ENCODE measurements at regions not wholly inside any gene's neighbourhood (a gene's known extent, or its start where the extent isn't known, plus 50 kb on each side); places are given as distances from the start of the nearest gene placed in this dataset.
"Not testable (repeated sequence)": the region's sequence is repeated elsewhere in the genome, so short reads cannot be mapped to it uniquely, and the experiment has no call there.

DNA sequence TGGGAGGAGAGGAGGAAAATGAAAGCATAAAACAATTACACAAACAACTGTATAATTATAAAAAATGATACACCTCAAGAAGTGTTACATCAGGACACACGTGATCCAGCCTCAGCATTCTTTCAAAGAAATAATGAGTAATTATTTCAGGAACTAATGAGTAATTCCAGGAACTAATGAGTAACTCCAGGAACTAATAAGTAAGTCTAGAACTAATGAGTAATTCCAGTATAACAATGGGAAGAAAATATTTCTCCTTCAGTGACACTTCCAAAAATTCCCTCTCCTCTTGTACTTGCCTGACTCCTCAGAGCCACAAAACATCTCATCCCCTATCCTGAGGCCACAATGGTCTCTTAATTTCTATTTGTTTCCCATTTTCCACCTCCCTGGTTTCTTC lies 63.5 kb upstream of the COL25A1 start:
- Histone ChIP-seq H3K27ac (ENCODE audit: low read depth in 1 of 2, low read length in 1 of 2) (no peak overlapping the region), H3K4me1 (ENCODE audit: control insufficient read depth in 5 of 5, insufficient read depth in 5 of 5, low read length in 5 of 5) (no peaks in the 10 kb centered on the region), H3K9ac (ENCODE audit: insufficient read depth in 1 of 2, low read length in 2 of 2) (no peak overlapping the region), H3K4me3 (no peak overlapping the region), H3K36me3 (ENCODE audit: control insufficient read depth in 4 of 4, insufficient read depth in 4 of 4, low read length in 4 of 4) (no peaks in the 10 kb centered on the region), H3K9me3 (ENCODE audit: control insufficient read depth in 4 of 4, insufficient read depth in 3 of 4, low read length in 3 of 4) (no peaks in the 10 kb centered on the region), H3K27me3 (ENCODE audit: control insufficient read depth in 3 of 3, insufficient read depth in 3 of 3, low read length in 2 of 3) (no peaks in the 10 kb centered on the region)
- TF ChIP-seq, protein P1, sequence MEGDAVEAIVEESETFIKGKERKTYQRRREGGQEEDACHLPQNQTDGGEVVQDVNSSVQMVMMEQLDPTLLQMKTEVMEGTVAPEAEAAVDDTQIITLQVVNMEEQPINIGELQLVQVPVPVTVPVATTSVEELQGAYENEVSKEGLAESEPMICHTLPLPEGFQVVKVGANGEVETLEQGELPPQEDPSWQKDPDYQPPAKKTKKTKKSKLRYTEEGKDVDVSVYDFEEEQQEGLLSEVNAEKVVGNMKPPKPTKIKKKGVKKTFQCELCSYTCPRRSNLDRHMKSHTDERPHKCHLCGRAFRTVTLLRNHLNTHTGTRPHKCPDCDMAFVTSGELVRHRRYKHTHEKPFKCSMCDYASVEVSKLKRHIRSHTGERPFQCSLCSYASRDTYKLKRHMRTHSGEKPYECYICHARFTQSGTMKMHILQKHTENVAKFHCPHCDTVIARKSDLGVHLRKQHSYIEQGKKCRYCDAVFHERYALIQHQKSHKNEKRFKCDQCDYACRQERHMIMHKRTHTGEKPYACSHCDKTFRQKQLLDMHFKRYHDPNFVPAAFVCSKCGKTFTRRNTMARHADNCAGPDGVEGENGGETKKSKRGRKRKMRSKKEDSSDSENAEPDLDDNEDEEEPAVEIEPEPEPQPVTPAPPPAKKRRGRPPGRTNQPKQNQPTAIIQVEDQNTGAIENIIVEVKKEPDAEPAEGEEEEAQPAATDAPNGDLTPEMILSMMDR (IDR thresholded peaks at IDR 0.05; ENCODE audit: control extremely low read depth, extremely low read depth) = no peak
- no peak for ATAC-seq (ENCODE audit: insufficient read depth, low FRiP score)
- 0 to 29% methylated on average over 1 of the region's 1 CpG for WGBS, 2 donors
- DNase-seq = no peak

DNA sequence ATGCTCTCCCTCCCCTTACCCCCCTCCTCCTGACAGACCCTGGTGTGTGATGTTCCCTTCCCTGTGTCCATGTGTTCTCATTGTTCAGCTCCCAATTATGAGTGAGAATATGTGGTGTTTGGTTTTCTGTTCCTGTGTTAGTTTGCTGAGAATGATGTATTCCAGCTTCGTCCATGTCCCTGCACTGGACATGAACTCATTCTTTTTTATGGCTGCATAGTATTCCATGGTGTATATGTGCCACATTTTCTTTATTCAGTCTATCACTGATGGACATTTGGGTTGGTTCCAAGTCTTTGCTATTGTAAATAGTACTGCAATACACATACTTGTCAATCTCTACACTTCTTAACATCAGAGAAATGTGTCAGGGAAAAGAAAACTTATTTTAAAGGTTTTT lies 62.8 kb upstream of the COL25A1 start:
- 87 to 92% methylated on average over 1 of the region's 1 CpG for WGBS, 2 donors
- not testable (repeated sequence) for H3K36me3 ChIP-seq (ENCODE audit: control insufficient read depth in 4 of 4, insufficient read depth in 4 of 4, low read length in 4 of 4)

DNA sequence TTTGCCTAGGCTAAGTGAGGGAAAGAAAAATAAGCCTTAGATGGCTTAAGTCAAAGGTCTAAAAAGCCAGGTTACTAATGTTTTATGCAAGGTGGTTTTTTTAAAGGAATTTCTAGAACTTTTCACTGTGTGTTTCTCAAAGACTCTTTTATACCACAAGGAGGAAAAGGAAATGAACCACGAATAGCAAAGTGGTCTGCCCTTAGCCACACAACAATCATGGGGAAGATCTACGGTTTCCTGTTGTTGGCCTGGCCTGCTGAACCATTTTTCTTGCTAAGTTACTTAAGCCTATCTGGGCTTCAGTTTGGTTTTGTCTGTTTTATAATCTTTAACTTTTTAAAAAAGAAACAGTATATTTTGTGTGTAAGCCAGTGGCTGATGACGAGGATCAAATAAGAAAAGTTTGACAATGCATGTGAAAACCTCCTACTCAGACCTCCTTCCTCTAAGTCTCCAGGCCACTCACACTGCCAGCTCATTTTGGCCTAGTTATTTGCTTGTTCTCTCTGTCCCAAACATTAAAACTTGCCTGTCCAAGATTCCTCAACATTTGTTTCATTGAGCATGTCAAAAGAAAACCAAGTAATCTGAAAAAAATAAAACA lies 56.7 kb upstream of the COL25A1 start:
- ATAC-seq (ENCODE audit: insufficient read depth, low FRiP score) (no peak), DNase-seq (no peak)
- Histone ChIP-seq H3K4me1 (ENCODE audit: control insufficient read depth in 5 of 5, insufficient read depth in 5 of 5, low read length in 5 of 5) (no peaks in the 10 kb centered on the region), H3K27ac (ENCODE audit: low read depth in 1 of 2, low read length in 1 of 2) (no peak overlapping the region), H3K9ac (ENCODE audit: insufficient read depth in 1 of 2, low read length in 2 of 2) (no peak overlapping the region), H3K36me3 (ENCODE audit: control insufficient read depth in 4 of 4, insufficient read depth in 4 of 4, low read length in 4 of 4) (no peaks in the 10 kb centered on the region), H3K4me3 (no peak overlapping the region), H3K9me3 (ENCODE audit: control insufficient read depth in 4 of 4, insufficient read depth in 3 of 4, low read length in 3 of 4) (no peaks in the 10 kb centered on the region), H3K27me3 (ENCODE audit: control insufficient read depth in 3 of 3, insufficient read depth in 3 of 3, low read length in 2 of 3) (no peaks in the 10 kb centered on the region)
- WGBS, 2 donors = 20 to 47% methylated on average over 3 of the region's 3 CpGs
- TF ChIP-seq, protein P1 (IDR thresholded peaks at IDR 0.05; ENCODE audit: control extremely low read depth, extremely low read depth) = no peak

More for the DNA sequence above, 62.8 kb upstream of the COL25A1 start:
- ATAC-seq (ENCODE audit: insufficient read depth, low FRiP score); H3K9ac ChIP-seq (ENCODE audit: insufficient read depth in 1 of 2, low read length in 2 of 2); H3K27me3 ChIP-seq (ENCODE audit: control insufficient read depth in 3 of 3, insufficient read depth in 3 of 3, low read length in 2 of 3); H3K9me3 ChIP-seq (ENCODE audit: control insufficient read depth in 4 of 4, insufficient read depth in 3 of 4, low read length in 3 of 4); H3K4me3 ChIP-seq; H3K27ac ChIP-seq (ENCODE audit: low read depth in 1 of 2, low read length in 1 of 2); H3K4me1 ChIP-seq (ENCODE audit: control insufficient read depth in 5 of 5, insufficient read depth in 5 of 5, low read length in 5 of 5); DNase-seq: not testable (repeated sequence)

DNA sequence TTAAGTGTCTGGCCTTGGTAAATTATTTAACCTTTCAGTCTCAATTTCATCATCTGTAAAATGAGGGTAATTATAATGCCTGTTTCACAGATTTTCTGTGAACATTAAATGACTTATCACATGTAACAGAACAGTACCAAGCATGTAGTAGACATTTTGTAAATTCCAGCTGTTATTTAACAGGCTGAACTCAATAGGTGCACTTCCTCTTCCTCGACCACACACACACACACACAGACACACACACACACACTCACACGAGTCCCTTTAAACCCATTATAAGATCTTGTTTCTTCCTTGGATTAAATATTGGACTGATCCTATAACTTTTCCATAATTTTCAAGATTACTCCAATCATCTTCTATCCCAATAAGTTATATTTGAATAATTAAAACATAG lies 53.4 kb upstream of the COL25A1 start:
- Histone ChIP-seq H3K27me3 (ENCODE audit: control insufficient read depth in 3 of 3, insufficient read depth in 3 of 3, low read length in 2 of 3) (peaks cover 0 to 2% (median 0%) of the 10 kb centered on the region in 3 donors), H3K4me3 (no peak overlapping the region), H3K36me3 (ENCODE audit: control insufficient read depth in 4 of 4, insufficient read depth in 4 of 4, low read length in 4 of 4) (no peaks in the 10 kb centered on the region), H3K9me3 (ENCODE audit: control insufficient read depth in 4 of 4, insufficient read depth in 3 of 4, low read length in 3 of 4) (no peaks in the 10 kb centered on the region), H3K9ac (ENCODE audit: insufficient read depth in 1 of 2, low read length in 2 of 2) (no peak overlapping the region), H3K27ac (ENCODE audit: low read depth in 1 of 2, low read length in 1 of 2) (no peak overlapping the region), H3K4me1 (ENCODE audit: control insufficient read depth in 5 of 5, insufficient read depth in 5 of 5, low read length in 5 of 5) (no peaks in the 10 kb centered on the region)
- DNase-seq (no peak), ATAC-seq (ENCODE audit: insufficient read depth, low FRiP score) (no peak)
- WGBS, 2 donors = 14 to 31% methylated on average over 2 of the region's 2 CpGs
- TF ChIP-seq, protein P1 (IDR thresholded peaks at IDR 0.05; ENCODE audit: control extremely low read depth, extremely low read depth) = no peak

All from lung (tissue), 11 donors.